Breast epithelium (tissue), 4 donors: ENCODE measurements at regions not wholly inside any gene's neighbourhood (a gene's known extent, or its start where the extent isn't known, plus 50 kb on each side); places are given as distances from the start of the nearest gene placed in this dataset.

Experiments
- DNase-seq, 2 donors: peaks; one replicate each; pipeline ENCODE4 v3.0.0-alpha.2; 2019; ENCODE audit warnings: low spot score in 2 of 2
- H3K27ac ChIP-seq, 2 donors: fragments of 200-600 bp; sonication (generic) in 1 of 2; one replicate each; pipeline ENCODE4 v1.5.1; 2016 to 2019; ENCODE audit warnings: mild to moderate bottlenecking in 1 of 2
- H3K27me3 ChIP-seq, 2 donors: fragments of 200-600 bp; sonication (generic) in 1 of 2; one replicate each; pipeline versions ENCODE4 v1.5.1 to v1.6.0; 2017 to 2019; ENCODE audit warnings: control low read depth in 1 of 2, mild to moderate bottlenecking in 1 of 2
- H3K36me3 ChIP-seq: fragments of 200-600 bp; one replicate; pipeline ENCODE4 v1.5.1; 2019
- H3K4me1 ChIP-seq, 2 donors: fragments of 200-600 bp; sonication (generic); one replicate each; pipeline ENCODE4 v1.5.1; 2016 to 2019; ENCODE audit warnings: control low read depth in 1 of 2
- H3K4me3 ChIP-seq, 3 donors: fragments of 200-600 bp; sonication (generic); 1 replicate in 2 of 3; 2 replicates in 1 of 3; pipeline ENCODE4 v1.5.1; 2016 to 2019; ENCODE audit warnings: mild to moderate bottlenecking in 3 of 3, moderate library complexity in 2 of 3
- H3K9me3 ChIP-seq, 2 donors: fragments of 200-600 bp; sonication (generic) in 1 of 2; one replicate each; pipeline ENCODE4 v1.5.1; 2016 to 2019; ENCODE audit warnings: control low read depth in 1 of 2
- CTCF ChIP-seq, 3 donors: fragments of 450-650 bp; IDR thresholded peaks; one replicate each; pipeline ENCODE4 v1.5.1; 2016 to 2017; ENCODE audit warnings: antibody characterized with exemption in 3 of 3, mild to moderate bottlenecking in 3 of 3, moderate library complexity in 3 of 3
- POLR2A ChIP-seq: fragments of 450-650 bp; IDR thresholded peaks from one replicate; pipeline ENCODE4 v1.6.1; 2016; ENCODE audit warnings: antibody characterized with exemption, mild to moderate bottlenecking, moderate library complexity
- POLR2AphosphoS5 ChIP-seq, 3 donors: sonication (generic); formaldehyde crosslinking; IDR thresholded peaks; one replicate each; pipeline ENCODE4 v1.6.1; 2017; ENCODE audit warnings: antibody characterized with exemption in 3 of 3
- intact Hi-C: fragments of 100-400 bp; cut with DNase I; formaldehyde crosslinking; loops from one replicate; pipeline ENCODE4 v1.15.1; 2023; ENCODE audit warnings: low total_unique reads

GRCh38 chr1:218796773-218797172, 376.9 kb upstream of the LYPLAL1 start:
- DNase-seq = no peak
- intact Hi-C loops = loop anchor here (5.0 kb wide), 1 partner anchor 301 kb away; no protein-coding TSS in a partner anchor
- no peak for TF ChIP-seq POLR2AphosphoS5 (IDR thresholded peaks at IDR 0.05)
- no peak for TF ChIP-seq POLR2A
- TF ChIP-seq CTCF (IDR thresholded peaks at IDR 0.05) = no peak
- no peaks in the 10 kb centered on the region for H3K27me3 ChIP-seq
- no peaks in the 10 kb centered on the region for H3K36me3 ChIP-seq
- no peak overlapping the region for H3K27ac ChIP-seq
- no peaks in the 10 kb centered on the region for H3K4me1 ChIP-seq
- H3K9me3 ChIP-seq = no peaks in the 10 kb centered on the region
- no peak overlapping the region for H3K4me3 ChIP-seq

- H3K4me1 ChIP-seq = no peaks in the 10 kb centered on the region
- no peaks in the 10 kb centered on the region for H3K9me3 ChIP-seq
- H3K27me3 ChIP-seq = no peaks in the 10 kb centered on the region
- H3K36me3 ChIP-seq = no peaks in the 10 kb centered on the region
- intact Hi-C loops = no loop called here
- H3K27ac ChIP-seq = no peak overlapping the region
- DNase-seq = no peak
- TF ChIP-seq POLR2A = no peak
- H3K4me3 ChIP-seq = no peak overlapping the region
These were observed 370.9 kb upstream of the LYPLAL1 start for GRCh38 chr1:218802799-218803198.

GRCh38 chr1:218803351-218803997, 370.2 kb upstream of the LYPLAL1 start:
- Histone ChIP-seq H3K27me3 (no peaks in the 10 kb centered on the region), H3K27ac (no peak overlapping the region), H3K36me3 (no peaks in the 10 kb centered on the region), H3K9me3 (no peaks in the 10 kb centered on the region), H3K4me1 (no peaks in the 10 kb centered on the region), H3K4me3 (no peak overlapping the region)
- TF ChIP-seq POLR2AphosphoS5 (IDR thresholded peaks at IDR 0.05) (no peak), POLR2A (no peak), CTCF (IDR thresholded peaks at IDR 0.05) (no peak)
- intact Hi-C loops = no loop called here
- no peak for DNase-seq

- H3K9me3 ChIP-seq = no peaks in the 10 kb centered on the region
- H3K4me1 ChIP-seq = no peaks in the 10 kb centered on the region
- intact Hi-C loops = no loop called here
- DNase-seq = no peak
- no peak overlapping the region for H3K4me3 ChIP-seq
- no peak for TF ChIP-seq POLR2A
- no peak for TF ChIP-seq CTCF (IDR thresholded peaks at IDR 0.05)
- TF ChIP-seq POLR2AphosphoS5 (IDR thresholded peaks at IDR 0.05) = no peak
- no peak overlapping the region for H3K27ac ChIP-seq
- H3K27me3 ChIP-seq = no peaks in the 10 kb centered on the region
- no peaks in the 10 kb centered on the region for H3K36me3 ChIP-seq
These were observed 369.5 kb upstream of the LYPLAL1 start for GRCh38 chr1:218804014-218804785.

GRCh38 chr1:218809061-218809460, 364.6 kb upstream of the LYPLAL1 start:
- intact Hi-C loops = no loop called here
- H3K4me1 ChIP-seq = no peaks in the 10 kb centered on the region
- H3K36me3 ChIP-seq = no peaks in the 10 kb centered on the region
- no peak for DNase-seq
- no peak for TF ChIP-seq POLR2AphosphoS5 (IDR thresholded peaks at IDR 0.05)
- no peak for TF ChIP-seq CTCF (IDR thresholded peaks at IDR 0.05)
- no peak for TF ChIP-seq POLR2A
- no peaks in the 10 kb centered on the region for H3K27me3 ChIP-seq
- no peak overlapping the region for H3K27ac ChIP-seq
- no peaks in the 10 kb centered on the region for H3K9me3 ChIP-seq
- H3K4me3 ChIP-seq = no peak overlapping the region
